ENCODE measurements at regions not wholly inside any gene's neighbourhood (a gene's known extent, or its start where the extent isn't known, plus 50 kb on each side); places are given as distances from the start of the nearest gene placed in this dataset.
"Not testable (repeated sequence)": the region's sequence is repeated elsewhere in the genome, so short reads cannot be mapped to it uniquely, and the experiment has no call there.

GRCh38 chr10:47600604-47601003 lies 77.2 kb upstream of the AGAP9 start:
- H3K27ac Mint-ChIP-seq; H3K36me3 ChIP-seq (ENCODE audit: insufficient read depth, low read length); H3K27ac ChIP-seq (ENCODE audit: low read depth in 1 of 2, low read length in 2 of 2); ATAC-seq (ENCODE audit: poor library complexity); POLR2A ChIA-PET; H3K36me3 Mint-ChIP-seq (ENCODE audit: low read depth); H3K4me3 ChIP-seq (ENCODE audit: low read length); H3K4me3 Mint-ChIP-seq; DNase-seq; H3K9me3 Mint-ChIP-seq; intact Hi-C loops (cut with DNase I, micrococcal nuclease); H3K27me3 Mint-ChIP-seq; CTCF ChIA-PET; H3K4me1 ChIP-seq (ENCODE audit: insufficient read depth, low read length); H3K9me3 ChIP-seq (ENCODE audit: control insufficient read depth in 1 of 2, insufficient read depth in 1 of 2, low read length in 2 of 2); H3K4me1 Mint-ChIP-seq (ENCODE audit: low read depth); H3K27me3 ChIP-seq (ENCODE audit: control insufficient read depth in 1 of 2, insufficient read depth in 2 of 2, low read length in 2 of 2): not testable (repeated sequence)

- H3K4me3 Mint-ChIP-seq; H3K36me3 ChIP-seq (ENCODE audit: insufficient read depth, low read length); H3K9me3 Mint-ChIP-seq; CTCF ChIA-PET; DNase-seq; H3K4me3 ChIP-seq (ENCODE audit: low read length); H3K9me3 ChIP-seq (ENCODE audit: control insufficient read depth in 1 of 2, insufficient read depth in 1 of 2, low read length in 2 of 2); H3K4me1 Mint-ChIP-seq (ENCODE audit: low read depth); POLR2A ChIA-PET; H3K4me1 ChIP-seq (ENCODE audit: insufficient read depth, low read length); intact Hi-C loops (cut with DNase I, micrococcal nuclease); H3K27me3 ChIP-seq (ENCODE audit: control insufficient read depth in 1 of 2, insufficient read depth in 2 of 2, low read length in 2 of 2); H3K27ac Mint-ChIP-seq; H3K27me3 Mint-ChIP-seq; H3K27ac ChIP-seq (ENCODE audit: low read depth in 1 of 2, low read length in 2 of 2); H3K36me3 Mint-ChIP-seq (ENCODE audit: low read depth); ATAC-seq (ENCODE audit: poor library complexity): not testable (repeated sequence)
These were observed 76.7 kb upstream of the AGAP9 start for GRCh38 chr10:47600127-47600526.

- ATAC-seq (ENCODE audit: poor library complexity); DNase-seq; H3K36me3 Mint-ChIP-seq (ENCODE audit: low read depth); H3K4me1 ChIP-seq (ENCODE audit: insufficient read depth, low read length); H3K4me3 Mint-ChIP-seq; POLR2A ChIA-PET; H3K4me3 ChIP-seq (ENCODE audit: low read length); H3K27ac Mint-ChIP-seq; intact Hi-C loops (cut with DNase I, micrococcal nuclease); H3K36me3 ChIP-seq (ENCODE audit: insufficient read depth, low read length); H3K9me3 ChIP-seq (ENCODE audit: control insufficient read depth in 1 of 2, insufficient read depth in 1 of 2, low read length in 2 of 2); H3K9me3 Mint-ChIP-seq; CTCF ChIA-PET; H3K27me3 Mint-ChIP-seq; H3K27me3 ChIP-seq (ENCODE audit: control insufficient read depth in 1 of 2, insufficient read depth in 2 of 2, low read length in 2 of 2); H3K27ac ChIP-seq (ENCODE audit: low read depth in 1 of 2, low read length in 2 of 2); H3K4me1 Mint-ChIP-seq (ENCODE audit: low read depth): not testable (repeated sequence)
These were observed 76.2 kb upstream of the AGAP9 start for GRCh38 chr10:47599657-47600056.

DNA sequence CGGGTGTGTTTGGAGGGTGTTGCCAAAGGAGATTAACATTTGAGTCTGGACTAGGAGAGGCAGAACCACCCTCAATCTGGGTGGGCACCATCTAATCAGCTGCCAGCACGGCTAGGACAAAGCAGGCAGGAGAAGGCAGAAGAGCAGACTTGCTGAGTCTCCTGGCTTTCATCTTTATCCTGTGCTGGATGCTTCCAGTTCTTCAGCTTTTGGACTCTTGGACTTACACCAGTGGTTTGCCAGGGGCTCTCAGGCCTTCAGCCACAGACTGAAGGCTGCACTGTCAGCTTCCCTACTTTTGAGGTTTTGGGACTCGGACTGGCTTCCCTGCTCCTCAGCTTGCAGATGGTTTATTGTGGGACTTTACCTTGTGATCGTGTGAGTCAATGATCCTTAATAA lies 70.4 kb upstream of the AGAP9 start:
- H3K9me3 ChIP-seq (ENCODE audit: control insufficient read depth in 1 of 2, insufficient read depth in 1 of 2, low read length in 2 of 2); H3K27me3 ChIP-seq (ENCODE audit: control insufficient read depth in 1 of 2, insufficient read depth in 2 of 2, low read length in 2 of 2); DNase-seq; H3K27ac Mint-ChIP-seq; H3K4me3 ChIP-seq (ENCODE audit: low read length); H3K9me3 Mint-ChIP-seq; intact Hi-C loops (cut with DNase I, micrococcal nuclease); H3K4me1 ChIP-seq (ENCODE audit: insufficient read depth, low read length); H3K36me3 ChIP-seq (ENCODE audit: insufficient read depth, low read length); CTCF ChIA-PET; H3K4me1 Mint-ChIP-seq (ENCODE audit: low read depth); H3K27ac ChIP-seq (ENCODE audit: low read depth in 1 of 2, low read length in 2 of 2); H3K4me3 Mint-ChIP-seq; H3K27me3 Mint-ChIP-seq; ATAC-seq (ENCODE audit: poor library complexity); H3K36me3 Mint-ChIP-seq (ENCODE audit: low read depth); POLR2A ChIA-PET: not testable (repeated sequence)

GRCh38 chr10:47593129-47593528 lies 69.7 kb upstream of the AGAP9 start:
- H3K9me3 Mint-ChIP-seq; H3K4me1 Mint-ChIP-seq (ENCODE audit: low read depth); intact Hi-C loops (cut with DNase I, micrococcal nuclease); H3K4me3 Mint-ChIP-seq; DNase-seq; H3K9me3 ChIP-seq (ENCODE audit: control insufficient read depth in 1 of 2, insufficient read depth in 1 of 2, low read length in 2 of 2); ATAC-seq (ENCODE audit: poor library complexity); H3K36me3 ChIP-seq (ENCODE audit: insufficient read depth, low read length); CTCF ChIA-PET; H3K4me3 ChIP-seq (ENCODE audit: low read length); H3K27ac ChIP-seq (ENCODE audit: low read depth in 1 of 2, low read length in 2 of 2); H3K27me3 Mint-ChIP-seq; POLR2A ChIA-PET; H3K27me3 ChIP-seq (ENCODE audit: control insufficient read depth in 1 of 2, insufficient read depth in 2 of 2, low read length in 2 of 2); H3K27ac Mint-ChIP-seq; H3K4me1 ChIP-seq (ENCODE audit: insufficient read depth, low read length); H3K36me3 Mint-ChIP-seq (ENCODE audit: low read depth): not testable (repeated sequence)

DNA sequence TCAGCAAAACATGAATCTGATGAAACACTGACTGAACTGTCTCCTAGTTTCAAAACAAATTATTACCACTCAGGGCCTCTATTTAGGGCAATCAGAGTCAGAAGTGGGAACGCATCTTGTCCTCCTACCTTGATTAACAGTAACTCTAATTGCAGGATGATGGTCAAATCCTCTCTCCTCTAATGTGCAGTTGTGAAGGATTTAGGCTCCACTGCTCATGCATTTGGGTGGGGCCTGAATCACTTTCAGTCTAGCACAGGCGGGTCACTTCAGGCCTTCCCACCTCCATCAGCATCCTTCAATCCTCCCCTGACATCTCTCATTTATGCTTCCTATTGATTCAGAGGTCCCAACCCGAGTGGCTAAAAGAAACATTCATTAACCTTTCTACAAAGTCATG lies 67.5 kb upstream of the AGAP9 start:
- not testable (repeated sequence) for H3K4me3 Mint-ChIP-seq

GRCh38 chr10:47590534-47590933 lies 67.1 kb upstream of the AGAP9 start:
- H3K27ac ChIP-seq (ENCODE audit: low read depth in 1 of 2, low read length in 2 of 2); H3K36me3 ChIP-seq (ENCODE audit: insufficient read depth, low read length); H3K4me3 Mint-ChIP-seq; H3K4me3 ChIP-seq (ENCODE audit: low read length); H3K27ac Mint-ChIP-seq; H3K9me3 Mint-ChIP-seq; DNase-seq; H3K36me3 Mint-ChIP-seq (ENCODE audit: low read depth); H3K9me3 ChIP-seq (ENCODE audit: control insufficient read depth in 1 of 2, insufficient read depth in 1 of 2, low read length in 2 of 2); intact Hi-C loops (cut with DNase I, micrococcal nuclease); H3K4me1 ChIP-seq (ENCODE audit: insufficient read depth, low read length); H3K27me3 ChIP-seq (ENCODE audit: control insufficient read depth in 1 of 2, insufficient read depth in 2 of 2, low read length in 2 of 2); POLR2A ChIA-PET; CTCF ChIA-PET; H3K27me3 Mint-ChIP-seq; ATAC-seq (ENCODE audit: poor library complexity); H3K4me1 Mint-ChIP-seq (ENCODE audit: low read depth): not testable (repeated sequence)

More for the DNA sequence above, 67.5 kb upstream of the AGAP9 start:
- H3K4me1 Mint-ChIP-seq (ENCODE audit: low read depth); H3K27me3 Mint-ChIP-seq; CTCF ChIA-PET; intact Hi-C loops (cut with DNase I, micrococcal nuclease); H3K9me3 Mint-ChIP-seq; DNase-seq; H3K27ac Mint-ChIP-seq; H3K36me3 ChIP-seq (ENCODE audit: insufficient read depth, low read length); ATAC-seq (ENCODE audit: poor library complexity); H3K9me3 ChIP-seq (ENCODE audit: control insufficient read depth in 1 of 2, insufficient read depth in 1 of 2, low read length in 2 of 2); H3K4me1 ChIP-seq (ENCODE audit: insufficient read depth, low read length); H3K36me3 Mint-ChIP-seq (ENCODE audit: low read depth); H3K4me3 ChIP-seq (ENCODE audit: low read length); H3K27me3 ChIP-seq (ENCODE audit: control insufficient read depth in 1 of 2, insufficient read depth in 2 of 2, low read length in 2 of 2); POLR2A ChIA-PET; H3K27ac ChIP-seq (ENCODE audit: low read depth in 1 of 2, low read length in 2 of 2): not testable (repeated sequence)
